HEK293T (cell line): ENCODE measurements at regions not wholly inside any gene's neighbourhood (a gene's known extent, or its start where the extent isn't known, plus 50 kb on each side); places are given as distances from the start of the nearest gene placed in this dataset.
"Not testable (repeated sequence)": the region's sequence is repeated elsewhere in the genome, so short reads cannot be mapped to it uniquely, and the experiment has no call there.

Experiments
- CTCF ChIA-PET: fragments of 350-600 bp; formaldehyde crosslinking; extraction: SDS; loops from one replicate; lab custom pipeline; 2021; ENCODE audit warnings: antibody characterized with exemption, inconsistent platforms; lab: Yijun Ruan, JAX
- POLR2A ChIA-PET: fragments of 350-600 bp; formaldehyde crosslinking; extraction: SDS; loops from one replicate; lab custom pipeline; 2020; ENCODE audit warnings: antibody characterized with exemption, inconsistent platforms; lab: Yijun Ruan, JAX
- DNase-seq: peaks from one replicate; pipeline ENCODE4 v3.0.0; 2012; ENCODE audit warnings: mixed read lengths; ENCODE audit errors: extremely low spot score
- ARNT ChIP-seq: fragments of 450-650 bp; IDR thresholded peaks from 2 replicates; pipeline ENCODE4 v1.6.1; 2017; ENCODE audit warnings: mild to moderate bottlenecking
- BHLHE40 ChIP-seq: fragments of 450-650 bp; IDR thresholded peaks from 2 replicates; pipeline ENCODE4 v1.6.1; 2016; ENCODE audit warnings: mild to moderate bottlenecking, moderate library complexity, borderline replicate concordance
- CTBP1 ChIP-seq: fragments of 450-650 bp; IDR thresholded peaks from 2 replicates; pipeline ENCODE4 v1.6.1; 2016; ENCODE audit warnings: borderline replicate concordance
- ELF4 ChIP-seq: fragments of 450-650 bp; IDR thresholded peaks from 2 replicates; pipeline ENCODE4 v1.6.1; 2017; ENCODE audit warnings: antibody characterized with exemption
- FOXA1 ChIP-seq: fragments of 450-650 bp; IDR thresholded peaks from 2 replicates; pipeline ENCODE4 v1.6.1; 2016; ENCODE audit warnings: mild to moderate bottlenecking
- FOXK2 ChIP-seq: fragments of 450-650 bp; IDR thresholded peaks from 2 replicates; pipeline ENCODE4 v1.6.1; 2016; ENCODE audit warnings: mild to moderate bottlenecking
- FOXM1 ChIP-seq: fragments of 450-650 bp; IDR thresholded peaks from 2 replicates; pipeline ENCODE4 v1.6.1; 2017; ENCODE audit warnings: mild to moderate bottlenecking, borderline replicate concordance
- HDGF ChIP-seq: fragments of 450-650 bp; IDR thresholded peaks from 2 replicates; pipeline ENCODE4 v1.6.1; 2017; ENCODE audit warnings: antibody characterized with exemption, borderline replicate concordance
- L3MBTL2 ChIP-seq: fragments of 450-650 bp; conservative IDR thresholded peaks from 2 replicates; pipeline ENCODE4 v1.6.1; 2016; ENCODE audit warnings: mild to moderate bottlenecking
- LEF1 ChIP-seq: fragments of 450-650 bp; IDR thresholded peaks from 2 replicates; pipeline ENCODE4 v1.6.1; 2017; ENCODE audit warnings: mild to moderate bottlenecking, borderline replicate concordance
- NFRKB ChIP-seq: fragments of 450-650 bp; IDR thresholded peaks from 2 replicates; pipeline ENCODE4 v1.6.1; 2016; ENCODE audit warnings: mild to moderate bottlenecking, moderate library complexity
- SP1 ChIP-seq: fragments of 450-650 bp; IDR thresholded peaks from 2 replicates; pipeline ENCODE4 v1.6.1; 2017
- SUZ12 ChIP-seq: fragments of 450-650 bp; IDR thresholded peaks from 2 replicates; pipeline ENCODE4 v1.6.1; 2016; ENCODE audit warnings: mild to moderate bottlenecking
- TARDBP ChIP-seq: fragments of 450-650 bp; IDR thresholded peaks from 2 replicates; pipeline ENCODE4 v1.6.1; 2016
- ZNF384 ChIP-seq: fragments of 450-650 bp; IDR thresholded peaks from 2 replicates; pipeline ENCODE4 v1.6.1; 2016
- TF ChIP-seq, protein P1 (sequence below): fragments of 450-650 bp; IDR thresholded peaks from 2 replicates; pipeline ENCODE4 v1.6.1; 2016

- TF ChIP-seq SP1 = no peak
- no peak for TF ChIP-seq NFRKB
- DNase-seq = no peak
- ChIA-PET POLR2A (no interaction called here), CTCF (no interaction called here)
These were observed 564.4 kb upstream of the LUZP2 start for GRCh38 chr11:23932485-23932898.

GRCh38 chr11:23933721-23934120 is 563.1 kb upstream of the LUZP2 start:
- TF ChIP-seq ELF4 (no peak), SUZ12 (no peak), LEF1 (no peak), NFRKB (no peak), FOXA1 (no peak), FOXM1 (no peak), BHLHE40 (no peak), HDGF (no peak), CTBP1 (no peak), L3MBTL2 (no peak), ARNT (no peak), ZNF384 (no peak), SP1 (no peak), FOXK2 (no peak), TARDBP (no peak)
- TF ChIP-seq, protein P1, sequence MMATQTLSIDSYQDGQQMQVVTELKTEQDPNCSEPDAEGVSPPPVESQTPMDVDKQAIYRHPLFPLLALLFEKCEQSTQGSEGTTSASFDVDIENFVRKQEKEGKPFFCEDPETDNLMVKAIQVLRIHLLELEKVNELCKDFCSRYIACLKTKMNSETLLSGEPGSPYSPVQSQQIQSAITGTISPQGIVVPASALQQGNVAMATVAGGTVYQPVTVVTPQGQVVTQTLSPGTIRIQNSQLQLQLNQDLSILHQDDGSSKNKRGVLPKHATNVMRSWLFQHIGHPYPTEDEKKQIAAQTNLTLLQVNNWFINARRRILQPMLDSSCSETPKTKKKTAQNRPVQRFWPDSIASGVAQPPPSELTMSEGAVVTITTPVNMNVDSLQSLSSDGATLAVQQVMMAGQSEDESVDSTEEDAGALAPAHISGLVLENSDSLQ = no peak
- POLR2A ChIA-PET = no interaction called here
- DNase-seq = no peak
- CTCF ChIA-PET = no interaction called here

- POLR2A ChIA-PET, CTCF ChIA-PET, DNase-seq: not testable (repeated sequence)
These were observed 562.1 kb upstream of the LUZP2 start for GRCh38 chr11:23934671-23935270.

DNA sequence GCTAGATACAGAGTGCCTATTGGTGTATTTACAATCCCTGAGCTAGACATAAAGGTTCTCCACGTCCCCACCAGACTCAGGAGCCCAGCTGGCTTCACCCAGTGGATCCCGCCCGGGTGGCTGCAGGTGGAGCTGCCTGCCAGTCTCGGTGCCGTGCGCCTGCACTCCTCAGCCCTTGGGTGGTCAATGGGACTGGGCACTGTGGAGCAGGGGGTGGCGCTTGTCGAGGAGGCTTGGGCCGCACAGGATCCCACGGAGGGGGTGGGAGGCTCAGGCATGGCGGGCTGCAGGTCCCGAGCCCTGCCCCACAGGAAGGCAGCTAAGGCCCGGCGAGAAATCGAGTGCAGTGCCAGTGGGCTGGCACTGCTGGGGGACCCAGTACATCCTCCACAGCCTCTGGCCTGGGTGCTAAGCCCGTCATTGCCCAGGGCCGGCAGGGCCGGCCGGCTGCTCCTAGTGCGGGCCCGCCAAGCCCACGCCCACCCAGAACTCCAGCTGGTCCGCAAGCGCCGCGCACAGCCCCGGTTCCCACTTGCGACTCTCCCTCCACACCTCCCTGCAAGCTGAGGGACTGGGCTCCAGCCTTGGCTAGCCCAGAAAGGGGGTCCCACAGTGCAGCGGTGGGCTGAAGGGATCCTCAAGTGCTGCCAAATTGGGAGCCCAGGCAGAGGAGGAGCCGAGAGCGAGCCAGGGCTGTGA is 554.6 kb upstream of the LUZP2 start:
- POLR2A ChIA-PET, CTCF ChIA-PET, DNase-seq: not testable (repeated sequence)

GRCh38 chr11:23944923-23945322 is 551.9 kb upstream of the LUZP2 start:
- DNase-seq = no peak
- CTCF ChIA-PET = no interaction called here
- POLR2A ChIA-PET = no interaction called here
- no peak for TF ChIP-seq ZNF384
- no peak for TF ChIP-seq FOXM1
- no peak for TF ChIP-seq ELF4
- TF ChIP-seq L3MBTL2 = no peak
- TF ChIP-seq SUZ12 = no peak
- no peak for TF ChIP-seq HDGF
- no peak for TF ChIP-seq BHLHE40
- no peak for TF ChIP-seq FOXK2
- no peak for TF ChIP-seq FOXA1
- TF ChIP-seq TARDBP = no peak

- CTCF ChIA-PET = no interaction called here
- no peak for TF ChIP-seq NFRKB
- TF ChIP-seq L3MBTL2 = no peak
- TF ChIP-seq FOXA1 = no peak
- no peak for TF ChIP-seq ZNF384
- no peak for TF ChIP-seq TARDBP
- TF ChIP-seq HDGF = no peak
- TF ChIP-seq ELF4 = no peak
- no peak for TF ChIP-seq FOXK2
- no peak for TF ChIP-seq LEF1
- TF ChIP-seq SP1 = no peak
- TF ChIP-seq BHLHE40 = no peak
- TF ChIP-seq, protein P1 = no peak
- no peak for DNase-seq
- POLR2A ChIA-PET = no interaction called here
These were observed 549.0 kb upstream of the LUZP2 start for GRCh38 chr11:23947883-23948282.

DNA sequence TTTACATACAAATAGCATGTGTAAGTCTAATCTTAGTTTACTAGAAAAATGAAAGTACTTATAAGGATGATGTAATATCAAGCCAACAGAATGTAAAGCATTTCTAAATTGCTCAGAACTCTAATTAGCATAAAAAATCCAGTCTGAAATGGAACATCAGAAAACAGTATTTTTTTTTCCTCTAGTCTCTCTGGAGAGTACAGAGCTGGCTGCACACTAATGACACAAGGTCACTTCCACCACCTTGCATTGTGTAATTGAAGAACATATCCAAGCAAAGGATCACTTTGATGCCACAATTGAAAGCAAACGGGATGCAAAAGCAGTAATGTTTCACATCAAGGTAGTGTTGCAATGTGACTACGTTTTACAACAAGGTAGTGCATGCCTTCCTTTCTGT is 548.0 kb upstream of the LUZP2 start:
- no peak for TF ChIP-seq ARNT
- TF ChIP-seq, protein P1 = no peak
- no peak for TF ChIP-seq ELF4
- no peak for TF ChIP-seq ZNF384
- TF ChIP-seq FOXK2 = no peak
- TF ChIP-seq LEF1 = no peak
- TF ChIP-seq SUZ12 = no peak
- TF ChIP-seq FOXM1 = no peak
- no peak for TF ChIP-seq FOXA1
- no peak for TF ChIP-seq SP1
- TF ChIP-seq HDGF = no peak
- TF ChIP-seq TARDBP = no peak
- no peak for TF ChIP-seq BHLHE40
- TF ChIP-seq NFRKB = no peak
- TF ChIP-seq L3MBTL2 = no peak
- TF ChIP-seq CTBP1 = no peak
- ChIA-PET POLR2A (no interaction called here), CTCF (no interaction called here)
- DNase-seq = no peak
